ENCODE measurements at regions not wholly inside any gene's neighbourhood (a gene's known extent, or its start where the extent isn't known, plus 50 kb on each side); places are given as distances from the start of the nearest gene placed in this dataset.

DNA sequence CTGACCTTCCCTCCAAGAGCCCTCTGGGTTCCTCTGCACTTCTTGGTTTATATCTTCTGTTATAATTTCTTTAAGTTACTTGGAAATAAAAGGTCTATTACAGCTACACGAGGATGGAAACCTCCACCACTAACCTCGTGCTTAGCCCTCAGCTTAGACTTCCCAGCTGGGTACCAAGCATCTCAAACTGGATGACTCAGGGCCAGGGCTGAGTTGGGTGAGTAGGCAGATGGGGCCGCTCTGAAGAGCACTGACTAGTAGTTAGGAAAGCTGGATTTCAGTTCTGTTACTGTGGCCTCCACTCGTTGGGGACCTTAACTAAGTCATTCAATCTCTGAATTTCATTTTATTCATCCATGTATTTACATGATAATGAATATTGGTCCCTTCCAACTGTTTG, 1036.6 kb downstream of the IGSF11 start:
- TF ChIP-seq, protein P1, sequence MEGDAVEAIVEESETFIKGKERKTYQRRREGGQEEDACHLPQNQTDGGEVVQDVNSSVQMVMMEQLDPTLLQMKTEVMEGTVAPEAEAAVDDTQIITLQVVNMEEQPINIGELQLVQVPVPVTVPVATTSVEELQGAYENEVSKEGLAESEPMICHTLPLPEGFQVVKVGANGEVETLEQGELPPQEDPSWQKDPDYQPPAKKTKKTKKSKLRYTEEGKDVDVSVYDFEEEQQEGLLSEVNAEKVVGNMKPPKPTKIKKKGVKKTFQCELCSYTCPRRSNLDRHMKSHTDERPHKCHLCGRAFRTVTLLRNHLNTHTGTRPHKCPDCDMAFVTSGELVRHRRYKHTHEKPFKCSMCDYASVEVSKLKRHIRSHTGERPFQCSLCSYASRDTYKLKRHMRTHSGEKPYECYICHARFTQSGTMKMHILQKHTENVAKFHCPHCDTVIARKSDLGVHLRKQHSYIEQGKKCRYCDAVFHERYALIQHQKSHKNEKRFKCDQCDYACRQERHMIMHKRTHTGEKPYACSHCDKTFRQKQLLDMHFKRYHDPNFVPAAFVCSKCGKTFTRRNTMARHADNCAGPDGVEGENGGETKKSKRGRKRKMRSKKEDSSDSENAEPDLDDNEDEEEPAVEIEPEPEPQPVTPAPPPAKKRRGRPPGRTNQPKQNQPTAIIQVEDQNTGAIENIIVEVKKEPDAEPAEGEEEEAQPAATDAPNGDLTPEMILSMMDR (IDR thresholded peaks at IDR 0.05) = no peak

DNA sequence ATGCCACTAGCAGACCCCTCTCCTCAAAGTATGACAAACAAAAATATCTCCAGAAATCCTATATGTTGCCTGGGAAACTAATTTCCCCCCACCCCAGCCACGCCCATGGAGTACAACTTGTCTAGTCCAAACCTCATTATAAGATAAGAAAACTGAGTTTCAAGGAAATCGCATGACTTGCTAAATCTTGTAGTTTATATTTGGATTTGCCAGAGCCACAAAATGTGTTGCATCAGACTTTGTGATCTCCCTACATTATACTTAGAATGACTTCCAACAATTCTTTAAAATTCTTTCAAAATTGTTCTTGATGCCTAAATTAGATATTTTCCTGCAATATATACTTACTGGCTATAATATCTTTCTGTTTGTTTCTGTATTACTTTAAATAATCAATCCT, 1034.4 kb downstream of the IGSF11 start:
- TF ChIP-seq, protein P1 (IDR thresholded peaks at IDR 0.05) = no peak

DNA sequence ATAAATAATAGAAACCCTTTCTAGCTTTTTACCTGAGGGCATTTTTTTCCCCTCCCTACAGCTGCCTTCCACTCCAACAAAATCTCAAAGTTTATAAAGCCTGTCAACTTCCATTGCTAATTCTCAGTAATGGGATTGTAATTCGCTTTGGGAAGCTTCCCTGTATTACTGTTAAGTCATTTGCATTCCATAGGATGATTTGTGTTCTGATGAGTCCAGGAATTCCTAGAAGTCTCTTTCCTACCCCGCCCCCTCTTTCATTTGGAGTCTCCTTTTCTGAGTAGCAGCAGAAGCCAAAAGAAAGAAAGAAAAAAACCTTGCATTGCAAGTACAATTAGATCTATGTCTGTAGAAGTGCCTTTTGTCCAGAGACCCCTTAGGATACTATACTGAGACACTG, 1033.3 kb downstream of the IGSF11 start:
- TF ChIP-seq, protein P1 (IDR thresholded peaks at IDR 0.05) = no peak

DNA sequence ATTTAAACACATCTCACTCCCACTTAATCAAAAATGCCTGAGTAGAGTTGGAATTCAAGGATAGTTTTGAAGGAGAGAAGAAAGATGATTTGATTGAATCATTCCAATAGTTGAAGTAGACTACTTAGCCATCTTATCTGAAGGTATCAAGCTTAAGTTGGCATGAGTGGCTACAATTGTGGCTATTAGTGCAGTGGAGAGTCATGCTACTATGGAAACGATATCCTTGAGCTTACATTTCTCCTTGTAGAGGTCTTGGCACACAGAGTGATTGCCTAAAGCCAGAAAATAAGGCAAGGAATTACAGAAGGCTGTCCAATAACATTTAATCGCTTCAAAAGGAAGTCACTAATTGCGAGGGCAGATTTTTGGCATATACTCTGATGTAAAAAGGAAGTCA, 1022.7 kb downstream of the IGSF11 start:
- TF ChIP-seq, protein P1 (IDR thresholded peaks at IDR 0.05) = no peak

GRCh38 chr3:118029049-118029448, 1005.6 kb downstream of the IGSF11 start:
- TF ChIP-seq, protein P1 (IDR thresholded peaks at IDR 0.05) = no peak

- TF ChIP-seq, protein P1 (IDR thresholded peaks at IDR 0.05) = no peak
Observed at GRCh38 chr3:118036215-118036614, 998.4 kb downstream of the IGSF11 start.

DNA sequence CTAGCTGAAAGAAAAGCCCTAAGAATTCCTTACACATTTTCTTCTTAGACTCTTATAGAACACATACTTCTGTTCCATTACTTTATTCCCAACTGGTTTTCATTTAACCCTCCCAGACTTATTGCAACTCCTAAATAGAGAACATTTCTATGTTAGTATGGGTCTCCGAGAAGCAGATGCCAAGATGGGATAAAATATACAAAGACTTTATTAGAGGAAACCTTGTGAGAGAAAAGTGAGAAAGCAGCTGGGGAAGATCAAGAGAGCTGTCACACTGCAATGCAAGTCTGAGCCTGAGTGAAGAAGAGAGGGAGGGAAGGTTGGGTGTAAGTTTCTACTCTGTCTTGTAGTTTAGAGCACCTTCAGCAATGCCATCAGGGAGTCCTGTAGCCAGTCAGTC, 979.3 kb downstream of the IGSF11 start:
- TF ChIP-seq, protein P1 (IDR thresholded peaks at IDR 0.05) = no peak

DNA sequence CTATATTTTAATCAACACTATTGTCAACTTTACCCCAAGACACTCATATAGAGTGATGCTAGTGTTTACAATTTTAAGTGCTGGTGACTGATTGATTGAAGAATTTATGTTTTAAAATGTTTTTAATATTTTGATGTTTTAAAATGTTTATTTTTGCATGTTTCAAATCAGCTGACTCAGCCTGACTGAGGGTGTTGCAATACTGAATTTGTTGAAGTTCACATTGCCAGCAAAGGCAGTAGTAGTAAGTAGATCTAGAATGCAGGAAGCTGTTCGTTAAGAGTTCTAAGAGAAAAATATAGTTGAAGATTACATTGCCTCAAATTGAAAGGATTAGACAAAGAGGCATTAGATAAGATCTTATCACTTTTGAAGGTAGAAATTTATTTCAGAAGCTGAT, 977.6 kb downstream of the IGSF11 start:
- TF ChIP-seq, protein P1 (IDR thresholded peaks at IDR 0.05) = no peak

Measured in LNCAP (cell line).